PC-3 (cell line): ENCODE measurements at regions not wholly inside any gene's neighbourhood (a gene's known extent, or its start where the extent isn't known, plus 50 kb on each side); places are given as distances from the start of the nearest gene placed in this dataset.

Experiments used
- ATAC-seq: fragments of 200-7000 bp; cut with Tn5 transposase; 2 replicates; pipeline ENCODE4 v1.9.1; 2020; ENCODE audit warnings: mild to moderate bottlenecking, moderate library complexity
- BruUV-seq: library from RNA; stranded (reverse); fragments of 400-500 nt; replicated peaks from 2 replicates; lab custom pipeline; 2021; lab: Mats Ljungman, UMichigan
- CTCF ChIA-PET: fragments of 300-600 bp; sonication (Branson Sonifier 250); formaldehyde crosslinking; loops from one replicate; lab custom pipeline; 2022; ENCODE audit warnings: antibody characterized with exemption; lab: Charles Lee
- POLR2A ChIA-PET: fragments of 300-600 bp; sonication (Branson Sonifier 250); formaldehyde crosslinking; loops from one replicate; lab custom pipeline; 2022; ENCODE audit warnings: antibody characterized with exemption; ENCODE audit not compliant: unreplicated experiment; lab: Charles Lee
- DNase-seq: peaks from one replicate; pipeline ENCODE4 v3.0.0-alpha.2; 2015
- H2AFZ ChIP-seq: fragments of 300-600 bp; sonication (generic); 2 replicates; pipeline ENCODE4 v1.6.0; 2016; ENCODE audit warnings: antibody characterized with exemption, low read length
- H3F3A ChIP-seq: fragments of 300-600 bp; sonication (generic); one replicate; pipeline ENCODE4 v1.6.0; 2017; ENCODE audit warnings: antibody characterized with exemption, low read length, control low read depth, mild to moderate bottlenecking; ENCODE audit not compliant: unreplicated experiment
- H3K27ac ChIP-seq: fragments of 300-600 bp; sonication (generic); 2 replicates; pipeline ENCODE4 v1.5.1; 2016; ENCODE audit warnings: mild to moderate bottlenecking, low read length
- H3K27me3 ChIP-seq: fragments of 300-600 bp; sonication (generic); 2 replicates; pipeline ENCODE4 v1.6.1; 2016; ENCODE audit warnings: low read length, mixed read lengths
- H3K36me3 ChIP-seq: fragments of 300-600 bp; sonication (generic); 2 replicates; pipeline ENCODE4 v1.6.1; 2016; ENCODE audit warnings: low read depth, mixed run types, low read length, mixed read lengths
- H3K4me1 ChIP-seq: fragments of 300-600 bp; sonication (generic); 2 replicates; pipeline ENCODE4 v1.5.1; 2016; ENCODE audit warnings: low read length; ENCODE audit not compliant: insufficient read depth
- H3K4me2 ChIP-seq: fragments of 300-600 bp; sonication (generic); 2 replicates; pipeline ENCODE4 v1.6.0; 2016; ENCODE audit warnings: low read length
- H3K4me3 ChIP-seq: fragments of 300-600 bp; sonication (generic); 2 replicates; pipeline ENCODE4 v1.5.1; 2016; ENCODE audit warnings: mild to moderate bottlenecking, low read length, mixed read lengths
- H3K79me2 ChIP-seq: fragments of 300-600 bp; sonication (generic); 2 replicates; pipeline ENCODE4 v1.6.1; 2017; ENCODE audit warnings: low read length, mixed read lengths
- H3K9ac ChIP-seq: fragments of 300-600 bp; sonication (generic); 2 replicates; pipeline ENCODE4 v1.6.0; 2016; ENCODE audit warnings: mild to moderate bottlenecking, low read length
- H3K9me2 ChIP-seq: fragments of 300-600 bp; sonication (generic); replicated peaks from 2 replicates; pipeline ENCODE4 v1.6.1; 2016; ENCODE audit warnings: mixed run types, low read length, mixed read lengths
- H3K9me3 ChIP-seq: fragments of 300-600 bp; sonication (generic); 2 replicates; pipeline ENCODE4 v1.6.1; 2016; ENCODE audit warnings: low read length, mixed read lengths
- H4K20me1 ChIP-seq: fragments of 300-600 bp; sonication (generic); 2 replicates; pipeline ENCODE4 v1.6.1; 2016; ENCODE audit warnings: low read length, mixed read lengths
- EZH2 ChIP-seq: fragments of 300-600 bp; sonication (generic); IDR thresholded peaks from one replicate; pipeline ENCODE4 v1.6.1; 2017; ENCODE audit warnings: antibody characterized with exemption, mild to moderate bottlenecking, low read length; ENCODE audit not compliant: unreplicated experiment
- EZH2phosphoT487 ChIP-seq: fragments of 300-600 bp; sonication (generic); IDR thresholded peaks from 2 replicates; pipeline ENCODE4 v1.6.1; 2018; ENCODE audit warnings: mild to moderate bottlenecking, antibody characterized with exemption, low read length, borderline replicate concordance
- intact Hi-C: fragments of 100-400 bp; cut with micrococcal nuclease; formaldehyde crosslinking; loops from 2 replicates; pipeline ENCODE4 v1.9.0; 2023
- TF ChIP-seq, protein P1 (sequence below): fragments of 300-600 bp; sonication (generic); conservative IDR thresholded peaks from 2 replicates; pipeline ENCODE4 v1.5.1; 2017; ENCODE audit warnings: antibody characterized with exemption, low read depth, mild to moderate bottlenecking, low read length

DNA sequence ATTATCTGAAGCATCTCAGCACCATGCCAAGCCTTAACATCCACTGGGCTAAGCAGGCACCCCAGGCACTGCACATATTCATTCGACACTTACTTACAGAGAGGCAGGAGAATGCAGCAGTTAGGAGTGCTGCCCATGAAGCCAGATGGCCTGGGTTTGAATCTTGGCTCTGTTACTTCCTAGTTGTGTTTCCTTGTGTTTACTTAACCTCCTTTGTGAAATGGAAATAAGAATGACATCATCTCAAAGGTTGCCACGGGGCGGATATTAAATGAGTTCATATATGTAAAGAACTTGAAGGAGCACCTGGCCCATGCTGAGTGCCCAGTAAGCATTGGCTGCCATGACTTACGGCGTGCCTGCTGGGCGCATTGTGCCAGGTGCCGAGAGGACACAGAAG, 565.2 kb downstream of the CDK5RAP2 start:
- ChIA-PET POLR2A (no interaction called here), CTCF (no interaction called here)
- BruUV-seq, result no TSS peak
- Histone ChIP-seq H3K79me2 (no peaks in the 10 kb centered on the region), H3K27me3 (no peaks in the 10 kb centered on the region), H2AFZ (no peak overlapping the region), H4K20me1 (no peaks in the 10 kb centered on the region), H3F3A (no peaks in the 10 kb centered on the region), H3K9me2 (no peaks in the 10 kb centered on the region), H3K27ac (no peak overlapping the region), H3K9me3 (no peaks in the 10 kb centered on the region), H3K4me3 (no peak overlapping the region), H3K9ac (no peak overlapping the region), H3K4me2 (no peak overlapping the region), H3K36me3 (no peaks in the 10 kb centered on the region), H3K4me1 (no peaks in the 10 kb centered on the region)
- intact Hi-C loops, result no loop called here
- DNase-seq (no peak), ATAC-seq (no peak)
- TF ChIP-seq, protein P1, sequence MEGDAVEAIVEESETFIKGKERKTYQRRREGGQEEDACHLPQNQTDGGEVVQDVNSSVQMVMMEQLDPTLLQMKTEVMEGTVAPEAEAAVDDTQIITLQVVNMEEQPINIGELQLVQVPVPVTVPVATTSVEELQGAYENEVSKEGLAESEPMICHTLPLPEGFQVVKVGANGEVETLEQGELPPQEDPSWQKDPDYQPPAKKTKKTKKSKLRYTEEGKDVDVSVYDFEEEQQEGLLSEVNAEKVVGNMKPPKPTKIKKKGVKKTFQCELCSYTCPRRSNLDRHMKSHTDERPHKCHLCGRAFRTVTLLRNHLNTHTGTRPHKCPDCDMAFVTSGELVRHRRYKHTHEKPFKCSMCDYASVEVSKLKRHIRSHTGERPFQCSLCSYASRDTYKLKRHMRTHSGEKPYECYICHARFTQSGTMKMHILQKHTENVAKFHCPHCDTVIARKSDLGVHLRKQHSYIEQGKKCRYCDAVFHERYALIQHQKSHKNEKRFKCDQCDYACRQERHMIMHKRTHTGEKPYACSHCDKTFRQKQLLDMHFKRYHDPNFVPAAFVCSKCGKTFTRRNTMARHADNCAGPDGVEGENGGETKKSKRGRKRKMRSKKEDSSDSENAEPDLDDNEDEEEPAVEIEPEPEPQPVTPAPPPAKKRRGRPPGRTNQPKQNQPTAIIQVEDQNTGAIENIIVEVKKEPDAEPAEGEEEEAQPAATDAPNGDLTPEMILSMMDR, result no peak
- no peak for TF ChIP-seq EZH2phosphoT487
- TF ChIP-seq EZH2, result no peak

DNA sequence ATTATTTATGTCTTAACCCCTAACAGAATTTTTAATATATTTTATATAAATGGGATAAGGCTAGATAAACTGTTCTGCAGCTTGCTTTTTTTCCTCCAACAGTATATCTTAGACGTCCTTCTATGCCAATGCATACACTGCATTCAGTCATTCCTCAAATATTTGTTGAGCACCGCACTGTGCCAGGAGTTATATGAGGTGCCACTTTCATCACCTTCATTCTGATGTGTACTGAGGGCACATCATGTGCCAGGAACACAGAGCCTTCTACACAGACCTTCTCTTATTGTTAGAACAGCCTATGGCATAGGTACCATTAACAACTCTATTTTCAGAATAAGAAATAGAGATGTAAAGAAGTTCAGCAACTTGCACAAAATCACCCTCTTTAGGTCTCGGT, 570.1 kb downstream of the CDK5RAP2 start:
- ATAC-seq (no peak), DNase-seq (no peak)
- no peaks in the 10 kb centered on the region for H3K36me3 ChIP-seq
- BruUV-seq, result no TSS peak
- intact Hi-C loops, result no loop called here
- H3K9me2 ChIP-seq, result no peaks in the 10 kb centered on the region
- H3K4me2 ChIP-seq, result no peak overlapping the region
- no peaks in the 10 kb centered on the region for H4K20me1 ChIP-seq
- H3K79me2 ChIP-seq, result no peaks in the 10 kb centered on the region
- no peaks in the 10 kb centered on the region for H3K27me3 ChIP-seq
- CTCF ChIA-PET, result no interaction called here
- no peak overlapping the region for H3K9ac ChIP-seq
- H3K27ac ChIP-seq, result no peak overlapping the region
- H3K4me1 ChIP-seq, result no peaks in the 10 kb centered on the region
- no peaks in the 10 kb centered on the region for H3K9me3 ChIP-seq
- H2AFZ ChIP-seq, result no peak overlapping the region
- TF ChIP-seq EZH2 (no peak), EZH2phosphoT487 (no peak)
- TF ChIP-seq, protein P1, result no peak
- no peaks in the 10 kb centered on the region for H3F3A ChIP-seq
- POLR2A ChIA-PET, result no interaction called here
- no peak overlapping the region for H3K4me3 ChIP-seq

DNA sequence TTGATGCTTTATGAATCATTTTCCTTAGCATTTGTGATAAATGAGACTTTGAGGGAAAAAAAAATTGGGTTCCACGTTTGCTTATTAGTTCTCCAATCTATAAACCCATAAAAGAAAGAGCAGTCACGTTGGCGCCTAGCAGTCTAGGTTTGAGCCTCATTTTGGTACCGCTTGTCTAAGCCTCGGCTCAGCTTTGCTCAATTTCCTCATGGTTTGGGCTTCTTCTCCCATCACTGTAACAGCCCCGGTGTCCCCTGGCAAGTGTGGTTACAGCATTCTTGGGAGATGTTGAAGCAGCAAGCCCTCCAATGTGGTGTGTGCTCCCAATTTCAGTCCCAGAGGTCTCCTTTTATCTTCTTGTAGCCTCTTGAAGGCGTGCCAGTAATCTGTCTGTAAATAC, 578.4 kb downstream of the CDK5RAP2 start:
- Histone ChIP-seq H3K79me2 (no peaks in the 10 kb centered on the region), H3K9ac (no peak overlapping the region), H3K36me3 (no peaks in the 10 kb centered on the region), H3K4me2 (no peak overlapping the region), H3K27ac (no peak overlapping the region), H3K4me1 (no peaks in the 10 kb centered on the region), H4K20me1 (no peaks in the 10 kb centered on the region), H3K4me3 (no peak overlapping the region), H3F3A (no peaks in the 10 kb centered on the region), H2AFZ (no peak overlapping the region), H3K27me3 (no peaks in the 10 kb centered on the region), H3K9me2 (no peaks in the 10 kb centered on the region), H3K9me3 (no peaks in the 10 kb centered on the region)
- ATAC-seq, result no peak
- BruUV-seq, result no TSS peak
- POLR2A ChIA-PET, result no interaction called here
- DNase-seq, result no peak
- TF ChIP-seq EZH2phosphoT487 (no peak), EZH2 (no peak)
- TF ChIP-seq, protein P1, result no peak
- CTCF ChIA-PET, result no interaction called here
- intact Hi-C loops, result no loop called here
